WTC11 (cell line): ENCODE measurements at regions not wholly inside any gene's neighbourhood (a gene's known extent, or its start where the extent isn't known, plus 50 kb on each side); places are given as distances from the start of the nearest gene placed in this dataset.

Experiments used
- ATAC-seq: fragments of 200-7000 bp; cut with Tn5 transposase; 2 replicates; pipeline ENCODE4 v1.10.0; 2021; ENCODE audit warnings: mild to moderate bottlenecking, moderate library complexity
- CTCF ChIA-PET: fragments of 300-600 bp; sonication (Branson Sonifier 250); formaldehyde crosslinking; loops from one replicate; lab custom pipeline; 2021; ENCODE audit warnings: antibody characterized with exemption; lab: Charles Lee
- POLR2A ChIA-PET: fragments of 350-600 bp; sonication (Branson Sonifier 250); formaldehyde crosslinking; loops from one replicate; lab custom pipeline; 2021; ENCODE audit warnings: antibody characterized with exemption; lab: Charles Lee
- DNase-seq: peaks from one replicate; pipeline ENCODE4 v3.0.0; 2021; ENCODE audit warnings: low spot score
- H3K27ac Mint-ChIP-seq: 2 replicates; pipeline ENCODE4 v1.8.0; 2021; ENCODE audit warnings: mixed read lengths
- H3K27me3 Mint-ChIP-seq: 2 replicates; pipeline ENCODE4 v1.8.0; 2021; ENCODE audit warnings: low read depth, mild to moderate bottlenecking, moderate library complexity, mixed read lengths
- H3K36me3 Mint-ChIP-seq: 2 replicates; pipeline ENCODE4 v1.8.0; 2021; ENCODE audit warnings: mixed read lengths
- H3K4me1 Mint-ChIP-seq: 2 replicates; pipeline ENCODE4 v1.8.0; 2022; ENCODE audit warnings: mixed read lengths
- H3K4me3 Mint-ChIP-seq: 2 replicates; pipeline ENCODE4 v1.8.0; 2021; ENCODE audit warnings: mild to moderate bottlenecking, moderate library complexity, mixed read lengths
- H3K9me3 Mint-ChIP-seq: 2 replicates; pipeline ENCODE4 v1.8.0; 2021; ENCODE audit warnings: mixed read lengths
- CBFB ChIP-seq: sonication (generic); formaldehyde crosslinking; IDR thresholded peaks from 2 replicates; pipeline ENCODE4 v1.8.1; 2022; ENCODE audit warnings: mild to moderate bottlenecking, low read depth, missing genetic modification reagents
- FOXJ3 ChIP-seq: sonication (generic); formaldehyde crosslinking; IDR thresholded peaks from 2 replicates; pipeline ENCODE4 v1.9.0; 2021; ENCODE audit warnings: missing genetic modification reagents, mild to moderate bottlenecking, borderline replicate concordance
- FOXP1 ChIP-seq: sonication (generic); formaldehyde crosslinking; IDR thresholded peaks from 2 replicates; pipeline ENCODE4 v1.8.0; 2022; ENCODE audit warnings: missing genetic modification reagents, mild to moderate bottlenecking, moderate library complexity, borderline replicate concordance
- MYBL2 ChIP-seq: sonication (generic); formaldehyde crosslinking; IDR thresholded peaks from 2 replicates; pipeline ENCODE4 v1.8.1; 2023; ENCODE audit warnings: mild to moderate bottlenecking, moderate library complexity, missing genetic modification reagents
- SP1 ChIP-seq: sonication (generic); formaldehyde crosslinking; conservative IDR thresholded peaks from 2 replicates; pipeline ENCODE4 v1.8.1; 2022; ENCODE audit warnings: missing genetic modification reagents
- TEAD4 ChIP-seq: sonication (generic); formaldehyde crosslinking; IDR thresholded peaks from 2 replicates; pipeline ENCODE4 v1.8.0; 2022; ENCODE audit warnings: mild to moderate bottlenecking, missing genetic modification reagents
- ZNF396 ChIP-seq: fragments of 250-450 bp; sonication (Bioruptor Pico); IDR thresholded peaks from 2 replicates; pipeline ENCODE4 v1.8.0; 2021; ENCODE audit warnings: mild to moderate bottlenecking, moderate library complexity, borderline replicate concordance
- ZNF671 ChIP-seq: fragments of 250-450 bp; sonication (Bioruptor Pico); IDR thresholded peaks from 2 replicates; pipeline ENCODE4 v1.8.0; 2021; ENCODE audit warnings: mild to moderate bottlenecking
- TF ChIP-seq, protein P1 (sequence below): sonication (generic); formaldehyde crosslinking; IDR thresholded peaks from 2 replicates; pipeline ENCODE4 v1.8.1; 2023; ENCODE audit warnings: mild to moderate bottlenecking, moderate library complexity, missing genetic modification reagents
- TF ChIP-seq, protein P2 (sequence below): sonication (generic); formaldehyde crosslinking; IDR thresholded peaks from 2 replicates; pipeline ENCODE4 v1.8.0; 2022; ENCODE audit warnings: mild to moderate bottlenecking, missing genetic modification reagents
- TF ChIP-seq, protein P3 (sequence below): fragments of 250-450 bp; sonication (Bioruptor Pico); IDR thresholded peaks from 2 replicates; pipeline ENCODE4 v1.8.0; 2021; ENCODE audit warnings: mild to moderate bottlenecking
- TF ChIP-seq, protein P4 (sequence below): fragments of 250-450 bp; sonication (Bioruptor Pico); conservative IDR thresholded peaks from 2 replicates; pipeline ENCODE4 v1.9.0; 2021; ENCODE audit warnings: mild to moderate bottlenecking
- TF ChIP-seq, protein P5 (sequence below): sonication (generic); formaldehyde crosslinking; IDR thresholded peaks from 2 replicates; pipeline ENCODE4 v1.8.1; 2022; ENCODE audit warnings: mild to moderate bottlenecking, moderate library complexity, missing genetic modification reagents
- TF ChIP-seq, protein P6 (sequence below): sonication (generic); formaldehyde crosslinking; IDR thresholded peaks from 2 replicates; pipeline ENCODE4 v1.8.1; 2022; ENCODE audit warnings: missing genetic modification reagents, borderline replicate concordance

DNA sequence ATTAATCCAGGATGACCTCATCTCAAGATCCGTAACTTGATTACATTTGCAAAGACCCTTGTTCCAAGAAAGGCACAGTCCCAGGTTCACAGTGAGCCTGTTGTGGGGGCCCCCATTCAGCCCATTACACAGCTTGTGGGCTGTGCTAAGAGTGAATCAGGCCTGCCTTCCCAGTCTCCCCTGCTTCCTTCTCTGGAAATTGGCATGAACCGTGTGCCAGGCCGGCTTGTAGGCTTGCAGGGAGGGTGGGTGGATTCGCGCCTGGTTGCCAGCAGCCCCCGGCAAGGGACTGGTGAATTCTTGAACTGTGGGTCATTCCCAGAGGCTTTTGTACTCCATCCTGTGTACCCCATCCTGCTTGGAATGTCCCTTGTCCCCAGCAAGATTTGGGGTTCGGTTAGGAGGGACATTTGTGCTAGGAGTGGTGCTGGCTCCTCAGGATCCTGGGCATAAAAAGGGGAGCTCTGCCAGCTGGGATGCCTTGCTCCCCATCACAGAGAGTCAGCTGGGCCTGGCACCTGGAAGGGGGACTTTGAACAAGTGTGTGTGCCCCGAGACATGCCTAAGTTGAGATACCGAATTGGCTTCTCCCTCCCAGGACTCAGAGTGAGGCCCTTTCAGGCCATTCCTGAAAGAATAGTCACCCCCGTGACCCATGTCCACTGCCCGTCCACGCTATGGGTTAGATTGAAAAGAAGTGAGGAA is 818.2 kb downstream of the BRD1 start (continued):
- TF ChIP-seq, protein P1, sequence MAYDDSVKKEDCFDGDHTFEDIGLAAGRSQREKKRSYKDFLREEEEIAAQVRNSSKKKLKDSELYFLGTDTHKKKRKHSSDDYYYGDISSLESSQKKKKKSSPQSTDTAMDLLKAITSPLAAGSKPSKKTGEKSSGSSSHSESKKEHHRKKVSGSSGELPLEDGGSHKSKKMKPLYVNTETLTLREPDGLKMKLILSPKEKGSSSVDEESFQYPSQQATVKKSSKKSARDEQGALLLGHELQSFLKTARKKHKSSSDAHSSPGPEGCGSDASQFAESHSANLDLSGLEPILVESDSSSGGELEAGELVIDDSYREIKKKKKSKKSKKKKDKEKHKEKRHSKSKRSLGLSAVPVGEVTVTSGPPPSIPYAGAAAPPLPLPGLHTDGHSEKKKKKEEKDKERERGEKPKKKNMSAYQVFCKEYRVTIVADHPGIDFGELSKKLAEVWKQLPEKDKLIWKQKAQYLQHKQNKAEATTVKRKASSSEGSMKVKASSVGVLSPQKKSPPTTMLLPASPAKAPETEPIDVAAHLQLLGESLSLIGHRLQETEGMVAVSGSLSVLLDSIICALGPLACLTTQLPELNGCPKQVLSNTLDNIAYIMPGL (CRISPR knock-in tag): no peak
- TF ChIP-seq SP1: no peak
- TF ChIP-seq TEAD4 (CRISPR knock-in tag): no peak
- TF ChIP-seq, protein P2, sequence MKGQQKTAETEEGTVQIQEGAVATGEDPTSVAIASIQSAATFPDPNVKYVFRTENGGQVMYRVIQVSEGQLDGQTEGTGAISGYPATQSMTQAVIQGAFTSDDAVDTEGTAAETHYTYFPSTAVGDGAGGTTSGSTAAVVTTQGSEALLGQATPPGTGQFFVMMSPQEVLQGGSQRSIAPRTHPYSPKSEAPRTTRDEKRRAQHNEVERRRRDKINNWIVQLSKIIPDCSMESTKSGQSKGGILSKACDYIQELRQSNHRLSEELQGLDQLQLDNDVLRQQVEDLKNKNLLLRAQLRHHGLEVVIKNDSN (CRISPR knock-in tag): no peak

DNA sequence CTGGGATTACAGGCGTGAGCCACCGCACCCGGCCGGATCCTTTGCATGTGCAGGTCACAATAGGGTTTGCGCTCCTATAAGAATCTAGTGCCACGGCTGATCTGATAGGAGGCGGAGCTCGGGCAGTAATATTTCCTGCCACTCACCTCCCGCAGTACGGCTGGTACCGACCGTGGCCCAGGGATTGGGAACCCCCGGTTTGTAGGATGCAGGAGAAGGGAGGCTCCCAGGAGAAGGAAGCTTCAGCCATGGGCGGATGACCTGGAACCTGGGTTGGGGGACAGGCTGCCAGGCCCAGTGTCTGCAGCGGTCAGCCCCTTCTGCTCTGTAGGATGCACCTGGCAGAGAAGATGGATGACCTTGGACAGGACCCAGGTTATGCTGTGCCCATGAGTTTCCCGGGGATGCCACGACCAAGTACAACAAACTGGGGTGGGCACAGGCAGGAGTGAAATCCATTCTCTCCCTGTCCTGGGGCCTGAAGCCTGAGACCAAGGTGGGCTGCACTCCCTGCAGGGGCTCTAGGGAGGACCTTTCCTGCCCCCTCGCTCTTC is 818.9 kb downstream of the BRD1 start:
- CTCF ChIA-PET: no interaction called here
- no peak for TF ChIP-seq TEAD4 (CRISPR knock-in tag)
- TF ChIP-seq CBFB: no peak
- TF ChIP-seq, protein P3, sequence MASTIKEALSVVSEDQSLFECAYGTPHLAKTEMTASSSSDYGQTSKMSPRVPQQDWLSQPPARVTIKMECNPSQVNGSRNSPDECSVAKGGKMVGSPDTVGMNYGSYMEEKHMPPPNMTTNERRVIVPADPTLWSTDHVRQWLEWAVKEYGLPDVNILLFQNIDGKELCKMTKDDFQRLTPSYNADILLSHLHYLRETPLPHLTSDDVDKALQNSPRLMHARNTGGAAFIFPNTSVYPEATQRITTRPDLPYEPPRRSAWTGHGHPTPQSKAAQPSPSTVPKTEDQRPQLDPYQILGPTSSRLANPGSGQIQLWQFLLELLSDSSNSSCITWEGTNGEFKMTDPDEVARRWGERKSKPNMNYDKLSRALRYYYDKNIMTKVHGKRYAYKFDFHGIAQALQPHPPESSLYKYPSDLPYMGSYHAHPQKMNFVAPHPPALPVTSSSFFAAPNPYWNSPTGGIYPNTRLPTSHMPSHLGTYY (CRISPR knock-in tag): no peak
- TF ChIP-seq, protein P4, sequence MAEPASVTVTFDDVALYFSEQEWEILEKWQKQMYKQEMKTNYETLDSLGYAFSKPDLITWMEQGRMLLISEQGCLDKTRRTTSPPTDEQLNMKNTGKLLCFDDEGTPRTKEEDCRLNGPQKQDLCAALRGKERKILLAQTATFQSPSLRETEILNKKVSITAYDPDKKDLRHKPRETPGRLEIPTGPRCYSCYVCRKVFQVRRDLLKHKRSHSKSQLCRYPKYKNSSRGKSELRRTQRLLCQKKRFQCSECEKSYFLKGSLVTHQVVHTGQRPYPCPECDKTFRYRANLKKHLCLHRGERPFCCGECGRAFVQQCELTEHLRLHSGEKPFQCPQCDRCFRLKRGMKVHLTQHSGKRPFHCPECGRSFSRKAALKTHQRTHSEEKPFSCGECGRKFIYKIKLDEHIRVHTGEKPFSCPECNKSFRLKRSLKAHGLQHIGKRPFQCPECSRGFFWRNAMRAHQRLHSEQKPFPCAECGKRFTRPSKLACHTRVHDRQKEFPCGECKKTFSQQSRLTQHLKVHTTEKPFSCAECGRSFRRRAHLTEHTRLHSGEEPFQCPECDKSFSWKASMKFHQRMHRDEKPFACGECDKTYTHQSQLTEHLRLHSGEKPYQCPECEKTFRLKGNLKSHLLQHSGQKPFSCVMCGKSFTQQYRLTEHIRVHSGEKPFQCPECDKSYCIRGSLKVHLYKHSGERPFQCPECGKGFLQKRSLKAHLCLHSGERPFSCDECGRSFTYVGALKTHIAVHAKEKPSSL (CRISPR knock-in tag): no peak
- no peak for TF ChIP-seq FOXJ3 (CRISPR knock-in tag)
- TF ChIP-seq, protein P5, sequence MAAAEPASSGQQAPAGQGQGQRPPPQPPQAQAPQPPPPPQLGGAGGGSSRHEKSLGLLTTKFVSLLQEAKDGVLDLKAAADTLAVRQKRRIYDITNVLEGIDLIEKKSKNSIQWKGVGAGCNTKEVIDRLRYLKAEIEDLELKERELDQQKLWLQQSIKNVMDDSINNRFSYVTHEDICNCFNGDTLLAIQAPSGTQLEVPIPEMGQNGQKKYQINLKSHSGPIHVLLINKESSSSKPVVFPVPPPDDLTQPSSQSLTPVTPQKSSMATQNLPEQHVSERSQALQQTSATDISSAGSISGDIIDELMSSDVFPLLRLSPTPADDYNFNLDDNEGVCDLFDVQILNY (CRISPR knock-in tag): no peak
- TF ChIP-seq ZNF671 (CRISPR knock-in tag): no peak
- TF ChIP-seq, protein P6, sequence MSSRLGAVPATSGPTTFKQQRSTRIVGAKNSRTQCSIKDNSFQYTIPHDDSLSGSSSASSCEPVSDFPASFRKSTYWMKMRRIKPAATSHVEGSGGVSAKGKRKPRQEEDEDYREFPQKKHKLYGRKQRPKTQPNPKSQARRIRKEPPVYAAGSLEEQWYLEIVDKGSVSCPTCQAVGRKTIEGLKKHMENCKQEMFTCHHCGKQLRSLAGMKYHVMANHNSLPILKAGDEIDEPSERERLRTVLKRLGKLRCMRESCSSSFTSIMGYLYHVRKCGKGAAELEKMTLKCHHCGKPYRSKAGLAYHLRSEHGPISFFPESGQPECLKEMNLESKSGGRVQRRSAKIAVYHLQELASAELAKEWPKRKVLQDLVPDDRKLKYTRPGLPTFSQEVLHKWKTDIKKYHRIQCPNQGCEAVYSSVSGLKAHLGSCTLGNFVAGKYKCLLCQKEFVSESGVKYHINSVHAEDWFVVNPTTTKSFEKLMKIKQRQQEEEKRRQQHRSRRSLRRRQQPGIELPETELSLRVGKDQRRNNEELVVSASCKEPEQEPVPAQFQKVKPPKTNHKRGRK: no peak
- no peak for TF ChIP-seq FOXP1 (CRISPR knock-in tag)
- TF ChIP-seq MYBL2 (CRISPR knock-in tag): no peak
- no peak for TF ChIP-seq ZNF396 (CRISPR knock-in tag)
- TF ChIP-seq, all 79 proteins: peak for 0
- no peak overlapping the region for H3K27ac Mint-ChIP-seq
- H3K4me3 Mint-ChIP-seq: no peak overlapping the region
- H3K9me3 Mint-ChIP-seq: peaks cover 10% of the 10 kb centered on the region
- no peaks in the 10 kb centered on the region for H3K36me3 Mint-ChIP-seq
- no peaks in the 10 kb centered on the region for H3K4me1 Mint-ChIP-seq
- POLR2A ChIA-PET: no interaction called here
- DNase-seq (no peak), ATAC-seq (no peak)
- no peaks in the 10 kb centered on the region for H3K27me3 Mint-ChIP-seq
